ENCODE measurements at regions not wholly inside any gene's neighbourhood (a gene's known extent, or its start where the extent isn't known, plus 50 kb on each side); places are given as distances from the start of the nearest gene placed in this dataset.

GRCh38 chr2:74744731-74745515 is 89.0 kb upstream of the HK2 start:
- no peak for TF ChIP-seq CTCF (IDR thresholded peaks at IDR 0.05; ENCODE audit: insufficient read depth, low read length, poor library complexity, severe bottlenecking)
- no peaks in the 10 kb centered on the region for H3K36me3 ChIP-seq (ENCODE audit: control insufficient read depth, insufficient read depth, low read length)
- H3K27me3 ChIP-seq (ENCODE audit: control insufficient read depth, insufficient read depth, low read length), result no peaks in the 10 kb centered on the region
- no peak overlapping the region for H3K4me3 ChIP-seq (ENCODE audit: low read depth, low read length)
- no peak for DNase-seq (ENCODE audit: low read depth)

GRCh38 chr2:74745766-74746165 is 88.2 kb upstream of the HK2 start:
- no peak for DNase-seq (ENCODE audit: low read depth)
- no peaks in the 10 kb centered on the region for H3K36me3 ChIP-seq (ENCODE audit: control insufficient read depth, insufficient read depth, low read length)
- TF ChIP-seq CTCF (IDR thresholded peaks at IDR 0.05; ENCODE audit: insufficient read depth, low read length, poor library complexity, severe bottlenecking), result no peak
- no peak overlapping the region for H3K4me3 ChIP-seq (ENCODE audit: low read depth, low read length)
- no peaks in the 10 kb centered on the region for H3K27me3 ChIP-seq (ENCODE audit: control insufficient read depth, insufficient read depth, low read length)

GRCh38 chr2:74746480-74746879 is 87.4 kb upstream of the HK2 start:
- Histone ChIP-seq H3K36me3 (ENCODE audit: control insufficient read depth, insufficient read depth, low read length) (no peaks in the 10 kb centered on the region), H3K4me3 (ENCODE audit: low read depth, low read length) (no peak overlapping the region), H3K27me3 (ENCODE audit: control insufficient read depth, insufficient read depth, low read length) (no peaks in the 10 kb centered on the region)
- DNase-seq (ENCODE audit: low read depth), result no peak
- TF ChIP-seq CTCF (IDR thresholded peaks at IDR 0.05; ENCODE audit: insufficient read depth, low read length, poor library complexity, severe bottlenecking), result no peak

GRCh38 chr2:74747411-74748080 is 86.4 kb upstream of the HK2 start:
- no peak for DNase-seq (ENCODE audit: low read depth)
- Histone ChIP-seq H3K27me3 (ENCODE audit: control insufficient read depth, insufficient read depth, low read length) (no peaks in the 10 kb centered on the region), H3K4me3 (ENCODE audit: low read depth, low read length) (no peak overlapping the region), H3K36me3 (ENCODE audit: control insufficient read depth, insufficient read depth, low read length) (no peaks in the 10 kb centered on the region)
- TF ChIP-seq CTCF (IDR thresholded peaks at IDR 0.05; ENCODE audit: insufficient read depth, low read length, poor library complexity, severe bottlenecking), result no peak

- Histone ChIP-seq H3K27me3 (ENCODE audit: control insufficient read depth, insufficient read depth, low read length) (no peaks in the 10 kb centered on the region), H3K4me3 (ENCODE audit: low read depth, low read length) (no peak overlapping the region), H3K36me3 (ENCODE audit: control insufficient read depth, insufficient read depth, low read length) (no peaks in the 10 kb centered on the region)
- no peak for TF ChIP-seq CTCF (IDR thresholded peaks at IDR 0.05; ENCODE audit: insufficient read depth, low read length, poor library complexity, severe bottlenecking)
- DNase-seq (ENCODE audit: low read depth), result no peak
Observed at GRCh38 chr2:74748665-74749064, 85.3 kb upstream of the HK2 start.
